OCI-LY7 (cell line): ENCODE measurements at regions not wholly inside any gene's neighbourhood (a gene's known extent, or its start where the extent isn't known, plus 50 kb on each side); places are given as distances from the start of the nearest gene placed in this dataset.

Source experiments
- EZH2phosphoT487 ChIP-seq: fragments of 200-600 bp; sonication (generic); IDR thresholded peaks from 2 replicates; pipeline ENCODE4 v1.6.1; 2018; ENCODE audit warnings: low read depth, borderline replicate concordance, mild to moderate bottlenecking, mixed run types, antibody characterized with exemption, low read length, moderate library complexity, mixed read lengths
- TF ChIP-seq, protein P1 (sequence below): fragments of 200-600 bp; sonication (generic); conservative IDR thresholded peaks from 2 replicates; pipeline ENCODE4 v1.5.1; 2014; ENCODE audit warnings: mild to moderate bottlenecking, antibody characterized with exemption, low read length, moderate library complexity, mixed read lengths

DNA sequence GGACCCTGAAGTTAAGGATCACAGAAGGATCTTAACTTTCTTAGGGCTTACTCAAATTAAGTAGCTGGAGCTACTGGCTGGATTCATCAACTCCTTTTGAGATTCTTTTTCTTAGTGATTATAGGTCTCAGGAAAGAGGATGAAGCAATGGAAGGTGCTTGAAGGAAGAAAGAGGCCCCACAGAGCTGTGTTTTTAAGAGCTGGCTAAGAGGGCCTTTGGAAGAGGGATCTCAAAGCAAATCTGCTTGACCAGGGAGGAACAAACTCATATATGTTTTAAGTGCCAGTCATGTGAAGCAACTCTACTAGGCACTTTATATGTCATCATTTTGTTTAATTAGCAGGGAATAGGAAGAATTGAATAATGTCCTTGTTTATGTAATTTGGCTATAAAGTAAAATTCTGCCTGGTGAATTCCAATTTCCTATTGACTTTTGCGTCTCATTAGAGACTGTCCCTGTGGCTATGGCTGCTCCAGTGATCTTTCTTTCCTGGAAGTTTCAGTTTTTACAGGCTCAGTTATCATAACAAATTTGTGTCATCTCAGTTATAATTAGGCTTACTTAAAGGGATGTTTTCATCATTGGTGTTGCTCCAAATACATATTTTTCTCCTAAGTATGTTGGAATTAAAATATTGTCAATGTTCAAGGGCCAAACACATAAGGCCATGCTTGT, 222.8 kb upstream of the CITED2 start:
- TF ChIP-seq, protein P1, sequence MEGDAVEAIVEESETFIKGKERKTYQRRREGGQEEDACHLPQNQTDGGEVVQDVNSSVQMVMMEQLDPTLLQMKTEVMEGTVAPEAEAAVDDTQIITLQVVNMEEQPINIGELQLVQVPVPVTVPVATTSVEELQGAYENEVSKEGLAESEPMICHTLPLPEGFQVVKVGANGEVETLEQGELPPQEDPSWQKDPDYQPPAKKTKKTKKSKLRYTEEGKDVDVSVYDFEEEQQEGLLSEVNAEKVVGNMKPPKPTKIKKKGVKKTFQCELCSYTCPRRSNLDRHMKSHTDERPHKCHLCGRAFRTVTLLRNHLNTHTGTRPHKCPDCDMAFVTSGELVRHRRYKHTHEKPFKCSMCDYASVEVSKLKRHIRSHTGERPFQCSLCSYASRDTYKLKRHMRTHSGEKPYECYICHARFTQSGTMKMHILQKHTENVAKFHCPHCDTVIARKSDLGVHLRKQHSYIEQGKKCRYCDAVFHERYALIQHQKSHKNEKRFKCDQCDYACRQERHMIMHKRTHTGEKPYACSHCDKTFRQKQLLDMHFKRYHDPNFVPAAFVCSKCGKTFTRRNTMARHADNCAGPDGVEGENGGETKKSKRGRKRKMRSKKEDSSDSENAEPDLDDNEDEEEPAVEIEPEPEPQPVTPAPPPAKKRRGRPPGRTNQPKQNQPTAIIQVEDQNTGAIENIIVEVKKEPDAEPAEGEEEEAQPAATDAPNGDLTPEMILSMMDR, result no peak
- TF ChIP-seq EZH2phosphoT487, result no peak
